HepG2 (cell line): ENCODE measurements at regions not wholly inside any gene's neighbourhood (a gene's known extent, or its start where the extent isn't known, plus 50 kb on each side); places are given as distances from the start of the nearest gene placed in this dataset.

Source experiments
- ATAC-seq: fragments of 200-7000 bp; cut with Tn5 transposase; 3 replicates; pipeline ENCODE4 v1.9.1; 2020; ENCODE audit warnings: mild to moderate bottlenecking, moderate library complexity
- BruUV-seq: library from RNA; stranded (reverse); fragments of 400-500 nt; replicated peaks from 2 replicates; lab custom pipeline; 2021; lab: Mats Ljungman, UMichigan
- CTCF ChIA-PET: fragments of 300-600 bp; formaldehyde crosslinking; extraction: SDS; loops from one replicate; lab custom pipeline; 2021; ENCODE audit warnings: low total read pairs, inconsistent platforms, low intra/inter-chr PET ratio; lab: Yijun Ruan, JAX
- POLR2A ChIA-PET: fragments of 350-600 bp; sonication (Branson Sonifier 250); formaldehyde crosslinking; loops from one replicate; lab custom pipeline; 2020; ENCODE audit warnings: antibody characterized with exemption, inconsistent platforms; lab: Yijun Ruan, JAX
- DNase-seq: peaks from one replicate; pipeline ENCODE4 v3.0.0-alpha.2; 2015; ENCODE audit warnings: low spot score
- FAIRE-seq: peaks from 3 replicates; lab custom pipeline; 2011; peaks lifted over from hg19 to GRCh38; lab: Jason Lieb, UNC
- H2AFZ ChIP-seq: one replicate; pipeline ENCODE4 v1.6.1; 2011; ENCODE audit warnings: low read length, inconsistent platforms
- H3K27ac ChIP-seq: fragments of 300-600 bp; 3 replicates; pipeline ENCODE4 v1.8.0; 2011; ENCODE audit warnings: mixed run types, mild to moderate bottlenecking, mixed read lengths, low read length, inconsistent platforms; ENCODE audit not compliant: insufficient read depth; ENCODE audit errors: extremely low read length
- H3K27me3 ChIP-seq, 2 experiments: fragments of 200-600 bp in 1 of 2; 2 replicates in 1 of 2; 3 replicates in 1 of 2; pipeline versions ENCODE4 v1.6.0 to v1.8.0; 2011; ENCODE audit warnings: low read length in 2 of 2, mild to moderate bottlenecking in 2 of 2, moderate library complexity in 2 of 2, inconsistent platforms in 1 of 2; ENCODE audit not compliant: insufficient read depth in 2 of 2, control insufficient read depth in 1 of 2
- H3K36me3 ChIP-seq, 2 experiments: fragments of 200-600 bp in 1 of 2; replicated peaks in 1 of 2; 2 replicates in 1 of 2; 3 replicates in 1 of 2; pipeline versions ENCODE4 v1.5.1 to v1.8.0; 2011; ENCODE audit warnings: low read length in 2 of 2, inconsistent platforms in 1 of 2; ENCODE audit not compliant: insufficient read depth in 2 of 2, control insufficient read depth in 1 of 2
- H3K4me1 ChIP-seq: 2 replicates; pipeline ENCODE4 v1.5.1; 2012; ENCODE audit warnings: low read length, inconsistent platforms; ENCODE audit not compliant: insufficient read depth
- H3K4me2 ChIP-seq: 2 replicates; pipeline ENCODE4 v1.6.0; 2011; ENCODE audit warnings: low read depth, low read length, inconsistent platforms
- H3K4me3 ChIP-seq, 3 experiments: fragments of 200-600 bp in 1 of 3; sonication (generic), shearing (Covaris generic) in 1 of 3; replicated peaks in 1 of 3; 2 replicates each; pipeline ENCODE4 v1.5.1; 2011 to 2016; ENCODE audit warnings: low read length in 3 of 3, inconsistent platforms in 2 of 3, low read depth in 2 of 3, mild to moderate bottlenecking in 2 of 3, control low read depth in 1 of 3, mixed read lengths in 1 of 3; ENCODE audit not compliant: insufficient read depth in 1 of 3
- H3K79me2 ChIP-seq: one replicate; pipeline ENCODE4 v1.6.1; 2011; ENCODE audit warnings: low read length, inconsistent platforms; ENCODE audit not compliant: insufficient read depth
- H3K9ac ChIP-seq: 2 replicates; pipeline ENCODE4 v1.6.0; 2011; ENCODE audit warnings: mild to moderate bottlenecking, low read depth, low read length, inconsistent platforms; ENCODE audit not compliant: insufficient read depth
- H3K9me3 ChIP-seq: 2 replicates; pipeline ENCODE4 v1.5.1; 2012; ENCODE audit warnings: mild to moderate bottlenecking, low read length
- H4K20me1 ChIP-seq: 2 replicates; pipeline ENCODE4 v1.6.0; 2011; ENCODE audit warnings: inconsistent platforms, mild to moderate bottlenecking, low read length, moderate library complexity; ENCODE audit not compliant: insufficient read depth
- CREB1 ChIP-seq, 2 experiments: fragments of 450-650 bp in 1 of 2; IDR thresholded peaks; 2 replicates each; pipeline ENCODE4 v1.6.1; 2016 to 2017; ENCODE audit warnings: control low read depth in 1 of 2, mild to moderate bottlenecking in 1 of 2, missing compliant biosample characterization in 1 of 2, missing genetic modification characterization in 1 of 2
- ESRRA ChIP-seq: sonication (generic); formaldehyde crosslinking; IDR thresholded peaks from 2 replicates; pipeline ENCODE4 v1.5.1; 2020; ENCODE audit warnings: mild to moderate bottlenecking, low read depth, missing genetic modification reagents
- PHF5A ChIP-seq: IDR thresholded peaks from one replicate; pipeline ENCODE4 v1.6.1; 2018; ENCODE audit warnings: low read depth, missing genetic modification reagents; ENCODE audit not compliant: unreplicated experiment
- RFXANK ChIP-seq: IDR thresholded peaks from 2 replicates; pipeline ENCODE4 v1.6.1; 2016
- ZNF431 ChIP-seq: sonication (generic); formaldehyde crosslinking; IDR thresholded peaks from 2 replicates; pipeline ENCODE4 v1.9.0; 2022; ENCODE audit warnings: missing genetic modification reagents, low read depth, mild to moderate bottlenecking, borderline replicate concordance
- ZSCAN22 ChIP-seq: sonication (generic); formaldehyde crosslinking; IDR thresholded peaks from 2 replicates; pipeline ENCODE4 v1.4.0; 2020; ENCODE audit warnings: mild to moderate bottlenecking, missing genetic modification reagents
- WGBS: methylation state at CpG from one replicate; pipeline ENCODE4 v1.1.6; 2017; ENCODE audit warnings: low lambda C conversion rate; 5-methylcytosine and 5-hydroxymethylcytosine counted together
- in situ Hi-C: cut with HindIII; loops from 2 replicates; pipeline ENCODE4 v1.10.0; 2017; ENCODE audit warnings: low pct_unique_long_range_greater_than_20kb; ENCODE audit not compliant: extremely low pct_ligation_motif_present
- intact Hi-C: fragments of 100-400 bp; cut with micrococcal nuclease; formaldehyde crosslinking; loops from one replicate; pipeline ENCODE4 v1.10.0; 2022; ENCODE audit not compliant: unreplicated experiment
- TF ChIP-seq, protein P1 (sequence below), 2 experiments: sonication (generic) in 1 of 2; formaldehyde crosslinking in 1 of 2; IDR thresholded peaks; 2 replicates each; pipeline versions ENCODE4 v1.4.0 to v1.6.1; 2016 to 2020; ENCODE audit warnings: borderline replicate concordance in 1 of 2, low read depth in 1 of 2, mild to moderate bottlenecking in 1 of 2, missing genetic modification reagents in 1 of 2
- TF ChIP-seq, protein P2 (sequence below): sonication (generic); formaldehyde crosslinking; IDR thresholded peaks from 2 replicates; pipeline ENCODE4 v1.4.0; 2020; ENCODE audit warnings: missing genetic modification reagents, mild to moderate bottlenecking, borderline replicate concordance

DNA sequence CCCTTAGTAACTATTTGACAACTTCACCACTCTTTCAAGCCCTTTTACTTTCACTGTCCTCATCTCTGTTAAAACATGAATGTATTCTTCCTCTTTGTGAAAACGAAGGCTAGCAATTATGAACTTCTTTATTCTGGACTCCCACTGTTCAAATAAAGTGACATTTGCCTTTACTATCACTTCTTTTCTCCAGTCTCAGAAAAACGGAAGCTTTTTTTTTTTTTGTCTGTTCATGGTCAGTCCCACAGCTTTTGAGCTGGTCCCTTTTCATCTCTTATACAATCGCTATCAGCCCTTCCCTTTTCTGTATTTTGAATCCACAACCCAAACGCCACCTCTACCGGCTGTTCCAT is 327.7 kb downstream of the DKK2 start:
- no peak overlapping the region for H2AFZ ChIP-seq
- no peak overlapping the region for H3K4me2 ChIP-seq
- FAIRE-seq: no peak
- ATAC-seq: no peak
- POLR2A ChIA-PET: no interaction called here
- no peaks in the 10 kb centered on the region for H3K79me2 ChIP-seq
- no peaks in the 10 kb centered on the region for H4K20me1 ChIP-seq
- in situ Hi-C loops (no loop called here), intact Hi-C loops (no loop called here)
- no peak overlapping the region for H3K27ac ChIP-seq
- no peaks in the 10 kb centered on the region for H3K4me1 ChIP-seq
- H3K9ac ChIP-seq: no peak overlapping the region
- DNase-seq: no peak
- TF ChIP-seq RFXANK: no peak
- TF ChIP-seq ESRRA (CRISPR knock-in tag): no peak
- no peak for TF ChIP-seq CREB1 (IDR thresholded peaks at IDR 0.05)
- no peak for TF ChIP-seq CREB1 (CRISPR knock-in tag; IDR thresholded peaks at IDR 0.05)
- TF ChIP-seq ZSCAN22 (CRISPR knock-in tag): no peak
- TF ChIP-seq, protein P1, sequence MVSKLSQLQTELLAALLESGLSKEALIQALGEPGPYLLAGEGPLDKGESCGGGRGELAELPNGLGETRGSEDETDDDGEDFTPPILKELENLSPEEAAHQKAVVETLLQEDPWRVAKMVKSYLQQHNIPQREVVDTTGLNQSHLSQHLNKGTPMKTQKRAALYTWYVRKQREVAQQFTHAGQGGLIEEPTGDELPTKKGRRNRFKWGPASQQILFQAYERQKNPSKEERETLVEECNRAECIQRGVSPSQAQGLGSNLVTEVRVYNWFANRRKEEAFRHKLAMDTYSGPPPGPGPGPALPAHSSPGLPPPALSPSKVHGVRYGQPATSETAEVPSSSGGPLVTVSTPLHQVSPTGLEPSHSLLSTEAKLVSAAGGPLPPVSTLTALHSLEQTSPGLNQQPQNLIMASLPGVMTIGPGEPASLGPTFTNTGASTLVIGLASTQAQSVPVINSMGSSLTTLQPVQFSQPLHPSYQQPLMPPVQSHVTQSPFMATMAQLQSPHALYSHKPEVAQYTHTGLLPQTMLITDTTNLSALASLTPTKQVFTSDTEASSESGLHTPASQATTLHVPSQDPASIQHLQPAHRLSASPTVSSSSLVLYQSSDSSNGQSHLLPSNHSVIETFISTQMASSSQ (IDR thresholded peaks at IDR 0.05; ENCODE audit: low read depth): no peak
- TF ChIP-seq, protein P1 (CRISPR knock-in tag; IDR thresholded peaks at IDR 0.05; ENCODE audit: borderline replicate concordance): no peak
- TF ChIP-seq PHF5A: no peak
- TF ChIP-seq, protein P2, sequence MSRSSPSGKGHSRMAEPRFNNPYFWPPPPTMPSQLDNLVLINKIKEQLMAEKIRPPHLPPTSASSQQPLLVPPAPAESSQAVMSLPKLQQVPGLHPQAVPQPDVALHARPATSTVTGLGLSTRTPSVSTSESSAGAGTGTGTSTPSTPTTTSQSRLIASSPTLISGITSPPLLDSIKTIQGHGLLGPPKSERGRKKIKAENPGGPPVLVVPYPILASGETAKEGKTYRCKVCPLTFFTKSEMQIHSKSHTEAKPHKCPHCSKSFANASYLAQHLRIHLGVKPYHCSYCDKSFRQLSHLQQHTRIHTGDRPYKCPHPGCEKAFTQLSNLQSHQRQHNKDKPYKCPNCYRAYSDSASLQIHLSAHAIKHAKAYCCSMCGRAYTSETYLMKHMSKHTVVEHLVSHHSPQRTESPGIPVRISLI (CRISPR knock-in tag): no peak
- no peak for TF ChIP-seq ZNF431
- no peak overlapping the region for H3K4me3 ChIP-seq
- no peaks in the 10 kb centered on the region for H3K36me3 ChIP-seq
- CTCF ChIA-PET: no interaction called here
- no TSS peak for BruUV-seq
- 13% methylated on average over 4 of the region's 5 CpGs for WGBS
- no peaks in the 10 kb centered on the region for H3K9me3 ChIP-seq
- no peaks in the 10 kb centered on the region for H3K27me3 ChIP-seq
